Epithelial cell of esophagus (primary cell): ENCODE measurements at regions not wholly inside any gene's neighbourhood (a gene's known extent, or its start where the extent isn't known, plus 50 kb on each side); places are given as distances from the start of the nearest gene placed in this dataset.
A peak's percentile ranks its signal among the peaks of the same experiment; 100 is the strongest.

Source experiments
- DNase-seq: peaks from one replicate; pipeline ENCODE4 v3.0.0; 2010; ENCODE audit warnings: low read depth
- H3K4me3 ChIP-seq: 2 replicates; pipeline ENCODE4 v1.5.1; 2011; ENCODE audit warnings: mild to moderate bottlenecking, low read length, control low read depth
- CTCF ChIP-seq: IDR thresholded peaks from 2 replicates; pipeline ENCODE4 v1.5.1; 2011; ENCODE audit warnings: low read depth, mild to moderate bottlenecking, low read length, control low read depth, inconsistent platforms; ENCODE audit not compliant: insufficient read depth; ENCODE audit errors: missing control alignments

DNA sequence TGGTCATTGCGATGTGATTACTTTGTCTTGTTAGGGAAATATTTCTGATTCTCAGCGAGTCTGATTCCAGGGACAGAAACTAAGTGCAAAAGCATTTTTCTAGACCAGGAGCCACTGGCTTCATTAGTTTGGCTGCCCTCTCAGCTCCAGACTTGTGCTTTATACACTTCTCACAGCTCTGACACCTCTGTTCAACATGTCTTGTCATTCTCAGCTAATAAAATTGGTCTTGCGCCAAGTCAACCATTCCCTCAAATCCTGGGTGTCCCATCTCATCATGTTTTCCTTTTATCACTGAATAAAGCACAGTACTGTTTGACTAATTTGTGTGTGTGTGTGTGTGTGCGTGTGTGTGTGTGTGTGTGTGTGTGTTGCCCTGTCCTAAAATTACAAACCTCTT lies 215.5 kb upstream of the EPHA4 start:
- no peak for DNase-seq
- no peak for TF ChIP-seq CTCF
- H3K4me3 ChIP-seq, result no peak overlapping the region

- no peak for DNase-seq
- no peak overlapping the region for H3K4me3 ChIP-seq
- TF ChIP-seq CTCF, result no peak
These were observed 214.3 kb upstream of the EPHA4 start for GRCh38 chr2:221786297-221786926.

GRCh38 chr2:221780281-221780688 lies 208.2 kb upstream of the EPHA4 start:
- DNase-seq, result peak; percentile 73
- no peak for TF ChIP-seq CTCF
- H3K4me3 ChIP-seq, result no peak overlapping the region

- DNase-seq, result peak; percentile 20
- no peak for TF ChIP-seq CTCF
- no peak overlapping the region for H3K4me3 ChIP-seq
These were observed 207.5 kb upstream of the EPHA4 start for GRCh38 chr2:221779614-221780067.

- no peak for DNase-seq
- TF ChIP-seq CTCF, result no peak
- H3K4me3 ChIP-seq, result no peak overlapping the region
These were observed 205.9 kb upstream of the EPHA4 start for GRCh38 chr2:221778025-221778424.

- no peak for DNase-seq
- H3K4me3 ChIP-seq, result no peak overlapping the region
- no peak for TF ChIP-seq CTCF
These were observed 205.0 kb upstream of the EPHA4 start for GRCh38 chr2:221777119-221777518.

GRCh38 chr2:221775096-221775495 lies 203.0 kb upstream of the EPHA4 start:
- no peak for DNase-seq
- TF ChIP-seq CTCF, result no peak
- H3K4me3 ChIP-seq, result no peak overlapping the region
